ENCODE measurements at regions not wholly inside any gene's neighbourhood (a gene's known extent, or its start where the extent isn't known, plus 50 kb on each side); places are given as distances from the start of the nearest gene placed in this dataset.

DNA sequence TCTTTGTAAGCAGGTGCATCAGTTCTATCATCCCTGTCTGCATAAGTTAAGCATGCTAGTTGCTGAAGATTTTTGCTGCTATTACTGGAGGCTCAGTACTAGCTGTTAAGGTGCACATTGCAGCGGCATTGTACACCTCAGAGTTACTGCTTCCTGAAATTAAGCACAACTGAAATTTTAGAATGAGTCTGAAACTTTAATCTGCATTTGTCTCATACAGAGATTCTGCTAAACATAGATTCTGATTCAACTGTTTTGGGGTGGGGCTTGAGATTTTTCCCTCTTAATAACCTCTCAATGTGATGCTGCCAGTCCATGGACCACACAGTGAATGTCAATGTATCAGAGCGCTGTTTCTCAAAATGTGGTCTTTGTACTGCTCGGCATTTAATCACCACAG lies 585.7 kb upstream of the GCFC2 start:
- no peak for TF ChIP-seq ZNF433 (tag by site-specific recombination; IDR thresholded peaks at IDR 0.05; ENCODE audit: low read depth)
- TF ChIP-seq ZNF416 (tag by site-specific recombination; IDR thresholded peaks at IDR 0.05): no peak
- TF ChIP-seq, protein P1, sequence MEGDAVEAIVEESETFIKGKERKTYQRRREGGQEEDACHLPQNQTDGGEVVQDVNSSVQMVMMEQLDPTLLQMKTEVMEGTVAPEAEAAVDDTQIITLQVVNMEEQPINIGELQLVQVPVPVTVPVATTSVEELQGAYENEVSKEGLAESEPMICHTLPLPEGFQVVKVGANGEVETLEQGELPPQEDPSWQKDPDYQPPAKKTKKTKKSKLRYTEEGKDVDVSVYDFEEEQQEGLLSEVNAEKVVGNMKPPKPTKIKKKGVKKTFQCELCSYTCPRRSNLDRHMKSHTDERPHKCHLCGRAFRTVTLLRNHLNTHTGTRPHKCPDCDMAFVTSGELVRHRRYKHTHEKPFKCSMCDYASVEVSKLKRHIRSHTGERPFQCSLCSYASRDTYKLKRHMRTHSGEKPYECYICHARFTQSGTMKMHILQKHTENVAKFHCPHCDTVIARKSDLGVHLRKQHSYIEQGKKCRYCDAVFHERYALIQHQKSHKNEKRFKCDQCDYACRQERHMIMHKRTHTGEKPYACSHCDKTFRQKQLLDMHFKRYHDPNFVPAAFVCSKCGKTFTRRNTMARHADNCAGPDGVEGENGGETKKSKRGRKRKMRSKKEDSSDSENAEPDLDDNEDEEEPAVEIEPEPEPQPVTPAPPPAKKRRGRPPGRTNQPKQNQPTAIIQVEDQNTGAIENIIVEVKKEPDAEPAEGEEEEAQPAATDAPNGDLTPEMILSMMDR (tag by site-specific recombination; IDR thresholded peaks at IDR 0.05): no peak
- TF ChIP-seq ZNF114 (tag by site-specific recombination; IDR thresholded peaks at IDR 0.05): no peak
- no peak for TF ChIP-seq ZNF707 (tag by site-specific recombination; IDR thresholded peaks at IDR 0.05)

Measured in HEK293 (cell line).